Mesenchymal stem cell (in vitro differentiated cells and primary cell): ENCODE measurements at regions not wholly inside any gene's neighbourhood (a gene's known extent, or its start where the extent isn't known, plus 50 kb on each side); places are given as distances from the start of the nearest gene placed in this dataset.
A peak's percentile ranks its signal among the peaks of the same experiment; 100 is the strongest.
"Not testable (repeated sequence)": the region's sequence is repeated elsewhere in the genome, so short reads cannot be mapped to it uniquely, and the experiment has no call there.

Source experiments
- DNase-seq: peaks from one replicate; pipeline ENCODE4 v3.0.0-alpha.2; 2013
- H2AFZ ChIP-seq: one replicate; pipeline ENCODE4 v1.6.1; 2013; ENCODE audit warnings: low read depth, mild to moderate bottlenecking, control low read depth, inconsistent platforms, low read length, moderate library complexity
- H2AK5ac ChIP-seq: 2 replicates; pipeline ENCODE4 v1.6.1; 2013; ENCODE audit warnings: low read length, moderate library complexity, mild to moderate bottlenecking, inconsistent platforms; ENCODE audit not compliant: severe bottlenecking
- H2BK120ac ChIP-seq: one replicate; pipeline ENCODE4 v1.6.1; 2013; ENCODE audit warnings: low read depth, mild to moderate bottlenecking, inconsistent platforms, low read length, moderate library complexity
- H2BK12ac ChIP-seq, 2 experiments: one replicate each; pipeline ENCODE4 v1.6.1; 2013; ENCODE audit warnings: inconsistent platforms in 2 of 2, low read length in 2 of 2, mild to moderate bottlenecking in 2 of 2, moderate library complexity in 2 of 2, control low read depth in 1 of 2
- H2BK15ac ChIP-seq: one replicate; pipeline ENCODE4 v1.6.1; 2013; ENCODE audit warnings: mild to moderate bottlenecking, low read depth, inconsistent platforms; ENCODE audit not compliant: poor library complexity, severe bottlenecking
- H2BK5ac ChIP-seq: 2 replicates; pipeline ENCODE4 v1.6.1; 2013; ENCODE audit warnings: low read depth, mild to moderate bottlenecking, low read length, control low read depth, inconsistent platforms; ENCODE audit not compliant: poor library complexity, severe bottlenecking
- H3K14ac ChIP-seq, 2 experiments: one replicate each; pipeline ENCODE4 v1.6.1; 2013; ENCODE audit warnings: inconsistent platforms in 2 of 2, low read length in 2 of 2, control low read depth in 1 of 2, mild to moderate bottlenecking in 1 of 2, moderate library complexity in 1 of 2
- H3K18ac ChIP-seq, 2 experiments: one replicate each; pipeline ENCODE4 v1.6.1; 2013; ENCODE audit warnings: inconsistent platforms in 2 of 2, low read length in 2 of 2, control low read depth in 1 of 2, low read depth in 1 of 2, mild to moderate bottlenecking in 1 of 2
- H3K23ac ChIP-seq, 2 experiments: one replicate each; pipeline ENCODE4 v1.6.1; 2013; ENCODE audit warnings: inconsistent platforms in 2 of 2, low read length in 2 of 2, mild to moderate bottlenecking in 2 of 2, moderate library complexity in 2 of 2, control low read depth in 1 of 2
- H3K27ac ChIP-seq: 2 replicates; pipeline ENCODE4 v1.5.1; 2013; ENCODE audit warnings: mild to moderate bottlenecking, moderate library complexity, low read length, control low read depth, inconsistent platforms; ENCODE audit not compliant: poor library complexity, severe bottlenecking
- H3K27me3 ChIP-seq, 2 experiments: 2 replicates each; pipeline versions ENCODE4 v1.6.1 to v1.7.0; 2013; ENCODE audit warnings: low read length in 2 of 2, mild to moderate bottlenecking in 2 of 2, moderate library complexity in 2 of 2, control low read depth in 1 of 2, inconsistent platforms in 1 of 2; ENCODE audit not compliant: control insufficient read depth in 1 of 2, insufficient read depth in 1 of 2
- H3K36me3 ChIP-seq, 2 experiments: 2 replicates each; pipeline versions ENCODE4 v1.6.1 to v1.7.0; 2013; ENCODE audit warnings: low read length in 2 of 2, control low read depth in 1 of 2, inconsistent platforms in 1 of 2, low read depth in 1 of 2, mild to moderate bottlenecking in 1 of 2; ENCODE audit not compliant: insufficient read depth in 2 of 2, control insufficient read depth in 1 of 2
- H3K4ac ChIP-seq, 2 experiments: one replicate each; pipeline ENCODE4 v1.6.1; 2013; ENCODE audit warnings: inconsistent platforms in 2 of 2, low read length in 2 of 2, mild to moderate bottlenecking in 2 of 2, moderate library complexity in 2 of 2, control low read depth in 1 of 2, low read depth in 1 of 2
- H3K4me1 ChIP-seq: 2 replicates; pipeline ENCODE4 v1.6.1; 2013; ENCODE audit warnings: low read depth, low read length, control low read depth; ENCODE audit not compliant: control insufficient read depth, insufficient read depth
- H3K4me2 ChIP-seq: 2 replicates; pipeline ENCODE4 v1.6.1; 2013; ENCODE audit warnings: low read length, mild to moderate bottlenecking, inconsistent platforms; ENCODE audit not compliant: poor library complexity, severe bottlenecking
- H3K4me3 ChIP-seq, 2 experiments: 2 replicates each; pipeline versions ENCODE4 v1.5.1 to v1.7.0; 2013; ENCODE audit warnings: low read length in 2 of 2, mild to moderate bottlenecking in 2 of 2, control low read depth in 1 of 2, low read depth in 1 of 2; ENCODE audit not compliant: insufficient read depth in 1 of 2
- H3K79me1 ChIP-seq: replicated peaks from 2 replicates; pipeline ENCODE4 v1.6.1; 2013; ENCODE audit warnings: mild to moderate bottlenecking, control low read depth, low read length, inconsistent platforms; ENCODE audit not compliant: poor library complexity, severe bottlenecking
- H3K9ac ChIP-seq: 2 replicates; pipeline ENCODE4 v1.7.0; 2013; ENCODE audit warnings: mild to moderate bottlenecking, low read length, moderate library complexity
- H3K9me3 ChIP-seq: 2 replicates; pipeline ENCODE4 v1.7.0; 2013; ENCODE audit warnings: mild to moderate bottlenecking, low read length; ENCODE audit not compliant: control insufficient read depth
- H4K8ac ChIP-seq: one replicate; pipeline ENCODE4 v1.6.1; 2013; ENCODE audit warnings: inconsistent platforms, mild to moderate bottlenecking, low read length, moderate library complexity
- H4K91ac ChIP-seq: one replicate; pipeline ENCODE4 v1.6.1; 2013; ENCODE audit warnings: mild to moderate bottlenecking, low read length, inconsistent platforms
- WGBS: methylation state at CpG from one replicate; pipeline ENCODE4 v1.1.7; 2013; ENCODE audit warnings: mixed read lengths; 5-methylcytosine and 5-hydroxymethylcytosine counted together

GRCh38 chr10:109219935-109220605 lies 703.2 kb downstream of the XPNPEP1 start:
- Histone ChIP-seq H3K27me3 (peaks cover 0 to 3% of the 10 kb centered on the region in 2 experiments), H4K91ac (no peak overlapping the region), H3K4ac (no peak overlapping the region), H3K14ac (no peak overlapping the region), H2BK15ac (no peak overlapping the region), H3K27ac (no peak overlapping the region), H4K8ac (no peak overlapping the region), H3K4me3 (no peak overlapping the region), H3K18ac (no peak overlapping the region), H3K23ac (no peak overlapping the region), H2AFZ (no peak overlapping the region), H3K9ac (no peak overlapping the region), H3K79me1 (no peaks in the 10 kb centered on the region), H3K9me3 (no peaks in the 10 kb centered on the region), H2BK12ac (no peak overlapping the region), H2AK5ac (no peak overlapping the region), H2BK120ac (no peak overlapping the region), H3K36me3 (no peaks in the 10 kb centered on the region), H3K4me1 (no peaks in the 10 kb centered on the region), H3K4me2 (no peak overlapping the region), H2BK5ac (no peak overlapping the region)
- WGBS, result 90% methylated on average over 1 of the region's 2 CpGs
- no peak for DNase-seq

GRCh38 chr10:109218207-109218606 lies 705.1 kb downstream of the XPNPEP1 start:
- Histone ChIP-seq H3K4ac (no peak overlapping the region), H3K9me3 (no peaks in the 10 kb centered on the region), H3K18ac (no peak overlapping the region), H4K91ac (no peak overlapping the region), H2BK120ac (no peak overlapping the region), H3K27me3 (peaks cover 0 to 3% of the 10 kb centered on the region in 2 experiments), H3K23ac (no peak overlapping the region), H2BK5ac (no peak overlapping the region), H3K4me3 (no peak overlapping the region), H3K4me2 (no peak overlapping the region), H3K79me1 (no peaks in the 10 kb centered on the region), H3K4me1 (no peaks in the 10 kb centered on the region), H2BK12ac (no peak overlapping the region), H2AK5ac (no peak overlapping the region), H3K14ac (no peak overlapping the region), H2AFZ (no peak overlapping the region), H3K27ac (no peak overlapping the region), H4K8ac (no peak overlapping the region), H3K9ac (no peak overlapping the region), H2BK15ac (no peak overlapping the region), H3K36me3 (no peaks in the 10 kb centered on the region)
- WGBS, result no CpG with 5 or more reads among the region's 2 CpGs
- DNase-seq, result no peak

- no CpG with 5 or more reads among the region's 3 CpGs for WGBS
- Histone ChIP-seq H2BK120ac (no peak overlapping the region), H3K4ac (no peak overlapping the region), H3K36me3 (no peaks in the 10 kb centered on the region), H3K23ac (no peak overlapping the region), H2BK12ac (no peak overlapping the region), H2AK5ac (no peak overlapping the region), H4K8ac (no peak overlapping the region), H3K18ac (no peak overlapping the region), H3K14ac (no peak overlapping the region), H3K27ac (peak overlapping the region; percentile 49), H3K9me3 (peaks cover 2% of the 10 kb centered on the region), H4K91ac (no peak overlapping the region), H3K4me2 (no peak overlapping the region), H3K27me3 (peaks cover 0 to 3% of the 10 kb centered on the region in 2 experiments), H3K9ac (no peak overlapping the region), H2BK15ac (no peak overlapping the region), H2AFZ (no peak overlapping the region), H2BK5ac (no peak overlapping the region), H3K4me3 (no peak overlapping the region), H3K79me1 (no peaks in the 10 kb centered on the region), H3K4me1 (no peaks in the 10 kb centered on the region)
- DNase-seq, result peak; percentile 15
Measured at GRCh38 chr10:109215291-109216075, 707.8 kb downstream of the XPNPEP1 start.

GRCh38 chr10:109214891-109215290 lies 708.4 kb downstream of the XPNPEP1 start:
- not testable (repeated sequence) for H3K4ac ChIP-seq, H3K4me3 ChIP-seq, H3K4me1 ChIP-seq, H3K18ac ChIP-seq, H3K14ac ChIP-seq, H3K9ac ChIP-seq, H3K36me3 ChIP-seq, H2BK5ac ChIP-seq, H2BK12ac ChIP-seq, H3K23ac ChIP-seq, H2AFZ ChIP-seq, H2AK5ac ChIP-seq, DNase-seq, H4K91ac ChIP-seq, H3K27me3 ChIP-seq, H4K8ac ChIP-seq, H3K9me3 ChIP-seq, H3K4me2 ChIP-seq, H2BK120ac ChIP-seq, H3K79me1 ChIP-seq, H2BK15ac ChIP-seq
- H3K27ac ChIP-seq, result peak overlapping the region; percentile 49
- 99% methylated on average over 2 of the region's 3 CpGs for WGBS
